HCT116 (cell line): ENCODE measurements at regions not wholly inside any gene's neighbourhood (a gene's known extent, or its start where the extent isn't known, plus 50 kb on each side); places are given as distances from the start of the nearest gene placed in this dataset.

Experiments
- CEBPB ChIP-seq: IDR thresholded peaks from 2 replicates; pipeline ENCODE4 v1.6.1; 2012; ENCODE audit warnings: low read depth
- CTCF ChIP-seq, 3 experiments: fragments of 200-600 bp in 1 of 3; sonication (generic) in 1 of 3; IDR thresholded peaks in 2 of 3; conservative IDR thresholded peaks in 1 of 3; 2 replicates each; pipeline ENCODE4 v1.5.1; 2012 to 2017; ENCODE audit warnings: low read depth in 2 of 3, low read length in 2 of 3, antibody characterized with exemption in 1 of 3, borderline replicate concordance in 1 of 3, control low read depth in 1 of 3, mild to moderate bottlenecking in 1 of 3, mixed read lengths in 1 of 3, mixed run types in 1 of 3, moderate library complexity in 1 of 3; ENCODE audit not compliant: insufficient read depth in 1 of 3
- ELF1 ChIP-seq: IDR thresholded peaks from 2 replicates; pipeline ENCODE4 v1.6.1; 2012; ENCODE audit warnings: low read depth, borderline replicate concordance
- EZH2 ChIP-seq: fragments of 200-600 bp; sonication (generic); IDR thresholded peaks from 2 replicates; pipeline ENCODE4 v1.6.1; 2017; ENCODE audit warnings: antibody characterized with exemption, mixed run types
- EZH2phosphoT487 ChIP-seq: fragments of 200-600 bp; IDR thresholded peaks from 2 replicates; pipeline ENCODE4 v1.6.1; 2018; ENCODE audit warnings: antibody characterized with exemption, borderline replicate concordance
- MAX ChIP-seq: IDR thresholded peaks from 2 replicates; pipeline ENCODE4 v1.6.1; 2012
- POLR2A ChIP-seq: IDR thresholded peaks from 2 replicates; pipeline ENCODE4 v1.7.0; 2011; ENCODE audit warnings: borderline replicate concordance; ENCODE audit not compliant: insufficient read depth, insufficient read length; ENCODE audit errors: extremely low read depth
- POLR2AphosphoS5 ChIP-seq: IDR thresholded peaks from 2 replicates; pipeline ENCODE4 v1.6.1; 2011; ENCODE audit warnings: mild to moderate bottlenecking, low read depth, low read length, moderate library complexity
- RAD21 ChIP-seq: IDR thresholded peaks from 2 replicates; pipeline ENCODE4 v1.6.1; 2012; ENCODE audit warnings: low read depth, mild to moderate bottlenecking
- SIN3A ChIP-seq: IDR thresholded peaks from 2 replicates; pipeline ENCODE4 v1.6.1; 2012; ENCODE audit warnings: low read depth
- TCF7L2 ChIP-seq: IDR thresholded peaks from 2 replicates; pipeline ENCODE4 v1.7.0; 2011; ENCODE audit warnings: borderline replicate concordance, inconsistent platforms; ENCODE audit not compliant: insufficient read depth, insufficient read length; ENCODE audit errors: extremely low read depth
- ZBTB33 ChIP-seq: IDR thresholded peaks from 2 replicates; pipeline ENCODE4 v1.6.1; 2011; ENCODE audit warnings: mild to moderate bottlenecking, low read length, moderate library complexity; ENCODE audit not compliant: insufficient replicate concordance; ENCODE audit errors: extremely low read depth

GRCh38 chr6:40166963-40167362 lies 232.7 kb upstream of the MOCS1 start:
- TF ChIP-seq ELF1 (no peak), POLR2AphosphoS5 (no peak), SIN3A (no peak), TCF7L2 (no peak), CTCF (IDR thresholded peaks at IDR 0.05 in 2 of 3, conservative IDR thresholded peaks at IDR 0.05 in 1 of 3; ENCODE audit: borderline replicate concordance in 1 of 3, insufficient read depth in 1 of 3, low read depth in 2 of 3, low read length in 2 of 3) (no peak), EZH2phosphoT487 (no peak), EZH2 (no peak), RAD21 (no peak), MAX (no peak), POLR2A (no peak), ZBTB33 (no peak), CEBPB (no peak)
